ENCODE measurements at regions not wholly inside any gene's neighbourhood (a gene's known extent, or its start where the extent isn't known, plus 50 kb on each side); places are given as distances from the start of the nearest gene placed in this dataset.
A peak's percentile ranks its signal among the peaks of the same experiment; 100 is the strongest.

GRCh38 chr6:53412751-53413150 lies 64.0 kb upstream of the ELOVL5 start:
- no peak for DNase-seq

DNA sequence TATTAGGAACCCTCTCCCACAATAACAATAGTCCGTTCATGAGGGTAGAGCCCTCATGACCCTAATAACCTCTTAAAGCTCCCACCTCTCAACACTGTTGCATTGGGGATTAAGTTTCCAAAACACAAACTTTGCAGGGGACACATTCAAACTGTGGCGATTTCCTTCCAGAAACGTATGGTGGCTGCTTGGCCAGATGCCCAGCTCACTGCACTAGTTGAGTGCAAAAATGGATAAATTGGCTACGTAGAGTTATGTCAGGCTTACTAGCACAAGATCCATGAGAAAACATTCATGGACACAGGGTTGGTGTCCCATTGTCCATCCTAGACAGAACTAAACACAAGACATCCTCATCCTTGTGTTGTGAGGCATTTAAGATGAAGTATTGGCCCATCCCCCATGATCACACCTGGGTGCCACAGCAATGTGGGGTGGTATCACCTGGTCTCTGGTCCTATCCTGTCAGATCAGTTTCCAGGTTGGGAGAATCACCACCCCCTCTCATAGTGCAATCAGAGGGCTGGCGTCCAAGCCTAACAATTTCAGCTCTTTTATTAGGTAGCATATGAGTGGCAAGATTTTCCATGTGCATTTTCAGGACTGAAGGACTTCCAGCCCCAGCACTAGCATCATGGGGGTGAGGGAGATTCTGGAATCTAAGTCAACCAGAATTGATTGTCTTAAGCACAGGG lies 63.4 kb upstream of the ELOVL5 start:
- DNase-seq = no peak

- no peak for DNase-seq
These were observed 62.7 kb upstream of the ELOVL5 start for GRCh38 chr6:53411451-53411850.

DNA sequence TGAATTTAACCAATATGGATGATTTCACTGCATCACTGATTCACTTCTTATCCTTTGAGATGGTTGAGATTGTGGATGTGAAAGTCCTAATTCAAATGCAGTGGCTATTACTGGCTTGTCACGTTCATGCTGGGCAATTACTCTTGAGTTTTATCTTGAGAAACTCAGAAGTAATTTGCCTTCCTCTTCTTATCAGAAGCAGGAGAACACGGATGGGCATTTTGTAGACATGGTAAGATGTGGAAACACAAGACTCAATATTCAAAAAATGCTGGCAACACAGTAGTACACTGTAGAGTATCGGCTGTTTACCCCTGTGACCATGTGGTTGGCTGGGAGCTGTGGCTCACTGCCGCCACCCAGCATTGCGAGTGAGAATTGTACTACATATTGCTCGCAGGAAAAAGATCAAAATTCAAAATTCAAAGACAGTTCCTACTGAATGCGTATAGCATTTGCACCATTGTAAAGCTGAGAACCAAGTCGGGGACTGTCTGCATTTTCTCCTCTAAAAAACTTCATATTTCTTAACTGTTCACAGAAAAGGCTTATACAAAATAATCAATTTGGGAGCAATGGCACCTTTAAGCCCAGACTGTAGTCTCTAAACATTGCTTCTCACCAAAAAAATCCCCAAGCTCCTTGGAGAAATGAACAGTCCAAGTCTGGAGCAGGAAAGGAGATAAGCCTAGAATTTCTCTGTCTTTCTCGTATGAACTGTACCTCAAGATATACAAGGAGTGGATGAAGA lies 61.9 kb upstream of the ELOVL5 start:
- DNase-seq = peak; percentile 59

DNA sequence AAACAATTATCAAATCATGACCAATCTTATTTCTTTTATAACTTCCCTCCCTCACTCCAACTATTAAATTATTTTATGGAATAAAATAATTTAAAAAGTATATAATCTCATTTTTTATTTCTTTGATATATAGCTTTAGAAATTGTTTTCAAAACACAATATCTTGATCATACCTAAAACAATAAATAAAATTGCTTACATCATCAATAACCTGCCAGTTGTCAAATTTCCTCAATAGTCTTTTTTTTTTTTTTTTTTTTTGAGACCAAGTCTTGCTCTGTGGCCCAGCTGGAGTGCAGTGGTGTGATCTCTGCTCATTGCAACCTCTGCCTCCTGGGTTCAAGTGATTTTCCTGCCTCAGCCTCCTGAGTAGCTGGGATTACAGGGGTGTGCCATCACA lies 60.1 kb upstream of the ELOVL5 start:
- no peak for DNase-seq

GRCh38 chr6:53399027-53399344 lies 50.2 kb upstream of the ELOVL5 start:
- no peak for DNase-seq

GRCh38 chr6:53398247-53399026 lies 49.7 kb upstream of the ELOVL5 start:
- no peak for DNase-seq

Data from stimulated activated CD4-positive, alpha-beta T cell treated with anti-CD3 and anti-CD28 coated beads, Interleukin-15, amount 100 ng/mL, for 24 hours (primary cell).